T-cell (primary cell): ENCODE measurements at regions not wholly inside any gene's neighbourhood (a gene's known extent, or its start where the extent isn't known, plus 50 kb on each side); places are given as distances from the start of the nearest gene placed in this dataset.
"Not testable (repeated sequence)": the region's sequence is repeated elsewhere in the genome, so short reads cannot be mapped to it uniquely, and the experiment has no call there.

Experiments
- ATAC-seq, 4 experiments: fragments of 200-7000 bp in 3 of 4; fragments of 150-1000 bp in 1 of 4; cut with Tn5 transposase; replicated peaks in 1 of 4; 1 replicate in 3 of 4; 2 replicates in 1 of 4; pipeline ENCODE4 v1.10.0; 2021; ENCODE audit warnings: moderate library complexity in 3 of 4, mild to moderate bottlenecking in 2 of 4, moderate number of reproducible peaks in 1 of 4
- CTCF ChIA-PET, 2 donors: fragments of 300-600 bp; sonication (Branson Sonifier 250); formaldehyde crosslinking; loops; one replicate each; lab custom pipeline; 2022; ENCODE audit warnings: antibody characterized with exemption in 2 of 2; lab: Charles Lee
- POLR2A ChIA-PET, 2 donors: fragments of 300-600 bp; sonication (Branson Sonifier 250); formaldehyde crosslinking; loops; one replicate each; lab custom pipeline; 2022; ENCODE audit warnings: antibody characterized with exemption in 2 of 2; lab: Charles Lee
- DNase-seq, 35 experiments: peaks; one replicate each; pipeline versions ENCODE4 v3.0.0 to v3.0.0-alpha.2; 2013 to 2023
- H3K27ac ChIP-seq: one replicate; pipeline ENCODE4 v1.5.1; 2013; ENCODE audit warnings: low read length
- H3K27me3 ChIP-seq, 2 experiments: replicated peaks in 1 of 2; 1 replicate in 1 of 2; 2 replicates in 1 of 2; pipeline versions ENCODE4 v1.6.1 to v1.7.0; 2013; ENCODE audit warnings: low read length in 1 of 2, mixed read lengths in 1 of 2; ENCODE audit not compliant: control insufficient read depth in 2 of 2, insufficient read depth in 2 of 2; ENCODE audit errors: extremely low read depth in 1 of 2
- H3K36me3 ChIP-seq, 2 donors: 1 replicate in 1 of 2; 2 replicates in 1 of 2; pipeline versions ENCODE4 v1.6.1 to v1.7.0; 2013; ENCODE audit warnings: low read length in 1 of 2; ENCODE audit not compliant: control insufficient read depth in 2 of 2, insufficient read depth in 1 of 2; ENCODE audit errors: extremely low read depth in 1 of 2
- H3K4me1 ChIP-seq, 2 experiments: 1 replicate in 1 of 2; 2 replicates in 1 of 2; pipeline versions ENCODE4 v1.6.1 to v1.7.0; 2013; ENCODE audit warnings: low read length in 2 of 2, mixed read lengths in 1 of 2; ENCODE audit not compliant: insufficient read depth in 2 of 2, control insufficient read depth in 1 of 2; ENCODE audit errors: extremely low read depth in 1 of 2
- H3K4me3 ChIP-seq, 2 donors: 1 replicate in 1 of 2; 2 replicates in 1 of 2; pipeline versions ENCODE4 v1.5.1 to v1.7.0; 2013; ENCODE audit warnings: mild to moderate bottlenecking in 2 of 2, low read length in 1 of 2, moderate library complexity in 1 of 2; ENCODE audit not compliant: control insufficient read depth in 1 of 2; ENCODE audit errors: extremely low read depth in 1 of 2
- H3K9me3 ChIP-seq: 2 replicates; pipeline ENCODE4 v1.7.0; 2013
- H3K27ac Mint-ChIP-seq, 2 donors: one replicate each; pipeline ENCODE4 v1.8.0; 2020 to 2021; ENCODE audit warnings: mild to moderate bottlenecking in 2 of 2, mixed read lengths in 2 of 2
- H3K27me3 Mint-ChIP-seq, 2 donors: one replicate each; pipeline ENCODE4 v1.8.0; 2021 to 2022; ENCODE audit warnings: mixed read lengths in 2 of 2
- H3K36me3 Mint-ChIP-seq: one replicate; pipeline ENCODE4 v1.8.0; 2021; ENCODE audit warnings: mixed read lengths
- H3K4me1 Mint-ChIP-seq, 3 donors: one replicate each; pipeline ENCODE4 v1.8.0; 2020 to 2022; ENCODE audit warnings: mixed read lengths in 3 of 3, mild to moderate bottlenecking in 1 of 3
- H3K4me3 Mint-ChIP-seq, 3 donors: one replicate each; pipeline ENCODE4 v1.8.0; 2020 to 2022; ENCODE audit warnings: mild to moderate bottlenecking in 3 of 3, mixed read lengths in 3 of 3, moderate library complexity in 3 of 3
- H3K9me3 Mint-ChIP-seq, 3 donors: one replicate each; pipeline ENCODE4 v1.8.0; 2020 to 2022; ENCODE audit warnings: mixed read lengths in 3 of 3
- WGBS: methylation state at CpG from one replicate; pipeline ENCODE4 v1.1.5; 2013; ENCODE audit warnings: missing lambda C conversion rate; ENCODE audit not compliant: insufficient coverage; 5-methylcytosine and 5-hydroxymethylcytosine counted together

DNA sequence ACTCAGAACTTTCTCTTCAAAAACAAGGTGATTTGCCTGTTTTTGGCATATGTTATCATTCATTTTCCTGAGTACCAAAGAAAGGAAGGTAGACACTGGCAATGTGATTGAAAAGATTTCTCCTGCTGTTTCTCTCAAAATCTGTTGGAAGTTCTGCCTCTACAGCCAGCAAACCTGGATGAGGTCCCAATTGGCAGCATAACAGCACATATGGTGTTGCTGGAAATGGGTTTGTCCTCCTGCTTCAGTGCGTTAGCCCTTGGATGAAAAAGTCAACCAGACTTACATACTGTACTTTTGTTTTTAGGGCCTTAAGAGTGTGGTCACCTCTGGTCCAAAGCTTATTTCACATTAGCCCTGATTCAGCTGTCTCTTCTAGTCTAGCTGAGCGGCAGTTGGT, 237.6 kb upstream of the MME start:
- no peaks in the 10 kb centered on the region for H3K36me3 Mint-ChIP-seq
- Histone ChIP-seq H3K36me3 (no peaks in the 10 kb centered on the region), H3K4me1 (no peaks in the 10 kb centered on the region), H3K27me3 (no peaks in the 10 kb centered on the region), H3K4me3 (no peak overlapping the region), H3K9me3 (no peaks in the 10 kb centered on the region), H3K27ac (no peak overlapping the region)
- 89% methylated on average over 2 of the region's 2 CpGs for whole genome bisulfite sequencing
- no peak overlapping the region for H3K4me3 Mint-ChIP-seq
- no peaks in the 10 kb centered on the region for H3K27me3 Mint-ChIP-seq
- peaks cover 0 to 13% (median 0%) of the 10 kb centered on the region in 3 donors for H3K9me3 Mint-ChIP-seq
- ATAC-seq (no peak), DNase-seq (no peak)
- POLR2A ChIA-PET, result no interaction called here
- CTCF ChIA-PET, result no interaction called here
- no peak overlapping the region for H3K27ac Mint-ChIP-seq
- no peaks in the 10 kb centered on the region for H3K4me1 Mint-ChIP-seq

DNA sequence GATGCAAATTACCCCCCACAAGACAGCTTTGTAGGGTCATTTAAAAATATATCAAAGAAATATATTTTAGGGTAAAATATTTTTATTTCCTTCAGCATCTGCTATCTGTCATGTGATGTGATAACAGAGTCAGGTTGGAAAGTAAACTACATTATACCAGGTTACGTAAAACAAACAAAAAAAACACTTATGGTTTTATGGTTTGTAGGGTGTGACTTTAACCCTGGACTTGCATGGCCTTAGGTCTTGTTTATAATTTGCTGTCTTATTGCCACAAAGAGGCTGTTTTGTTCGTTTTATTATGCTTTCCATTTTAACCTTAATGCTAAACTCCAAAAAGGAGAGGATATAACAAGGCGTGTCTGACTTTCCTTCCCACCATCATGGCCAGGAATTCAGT, 244.5 kb upstream of the MME start:
- Histone ChIP-seq H3K9me3 (no peaks in the 10 kb centered on the region), H3K4me3 (no peak overlapping the region), H3K27ac (no peak overlapping the region), H3K36me3 (no peaks in the 10 kb centered on the region), H3K27me3 (no peaks in the 10 kb centered on the region), H3K4me1 (no peaks in the 10 kb centered on the region)
- H3K4me1 Mint-ChIP-seq, result no peaks in the 10 kb centered on the region
- H3K36me3 Mint-ChIP-seq, result no peaks in the 10 kb centered on the region
- WGBS, result no CpG with 5 or more reads among the region's 3 CpGs
- POLR2A ChIA-PET, result no interaction called here
- peaks cover 0 to 10% (median 0%) of the 10 kb centered on the region in 3 donors for H3K9me3 Mint-ChIP-seq
- DNase-seq, result no peak
- CTCF ChIA-PET, result no interaction called here
- no peak overlapping the region for H3K4me3 Mint-ChIP-seq
- no peak overlapping the region for H3K27ac Mint-ChIP-seq
- ATAC-seq, result no peak
- no peaks in the 10 kb centered on the region for H3K27me3 Mint-ChIP-seq

DNA sequence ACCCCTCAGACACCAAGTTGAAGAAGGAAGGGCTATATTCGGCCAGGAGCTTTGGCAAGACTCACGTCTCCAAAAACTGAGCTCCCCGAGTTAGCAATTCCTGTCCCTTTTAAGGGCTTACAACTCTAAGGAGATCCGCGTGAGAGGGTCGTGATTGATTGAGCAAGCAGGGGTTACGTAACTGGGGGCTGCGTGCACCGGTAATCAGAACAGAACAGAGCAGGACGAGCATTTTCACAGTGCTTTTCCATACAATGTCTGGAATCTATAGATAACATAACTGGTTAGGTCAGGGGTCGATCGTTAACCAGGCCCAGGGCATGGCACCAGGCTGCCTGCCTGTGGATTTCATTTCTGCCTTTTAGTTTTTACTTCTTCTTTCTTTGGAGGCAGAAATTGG, 245.3 kb upstream of the MME start:
- 77% methylated on average over 8 of the region's 12 CpGs for WGBS
- H3K4me1 Mint-ChIP-seq, H3K27me3 Mint-ChIP-seq, H3K36me3 Mint-ChIP-seq, H3K27ac ChIP-seq, H3K27ac Mint-ChIP-seq, H3K9me3 Mint-ChIP-seq, H3K27me3 ChIP-seq, H3K36me3 ChIP-seq, H3K9me3 ChIP-seq, CTCF ChIA-PET, ATAC-seq, H3K4me3 Mint-ChIP-seq, DNase-seq, H3K4me1 ChIP-seq, POLR2A ChIA-PET, H3K4me3 ChIP-seq: not testable (repeated sequence)

DNA sequence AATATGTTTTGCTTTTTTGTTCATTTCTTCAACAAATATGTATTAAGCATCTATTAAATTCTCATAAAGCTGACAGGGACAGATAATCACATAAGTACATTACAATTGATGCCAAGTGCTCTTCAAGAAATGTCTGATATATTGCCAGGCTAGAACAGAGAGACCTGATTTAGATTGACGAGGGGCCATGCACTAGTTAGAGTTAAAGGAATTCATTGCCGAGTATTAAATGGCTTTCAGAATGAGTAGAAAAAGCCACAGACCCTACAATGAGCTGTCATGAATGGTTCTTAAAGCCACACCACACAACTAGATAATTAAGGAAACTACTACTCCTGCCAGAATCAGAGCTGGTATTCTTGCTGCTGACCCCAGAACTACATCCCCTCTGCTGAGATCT, 250.2 kb upstream of the MME start:
- Mint-ChIP-seq H3K27me3 (no peaks in the 10 kb centered on the region), H3K27ac (no peak overlapping the region), H3K36me3 (no peaks in the 10 kb centered on the region), H3K4me1 (no peaks in the 10 kb centered on the region), H3K9me3 (peaks cover 0 to 4% (median 4%) of the 10 kb centered on the region in 3 donors), H3K4me3 (no peak overlapping the region)
- ChIA-PET CTCF (no interaction called here), POLR2A (interaction anchor here in 1 of 2 donors (0.6 kb wide), 1 partner anchor 261 kb away, joined by 3 read pairs; no protein-coding TSS in a partner anchor)
- WGBS, result no CpG with 5 or more reads among the region's 2 CpGs
- H3K4me1 ChIP-seq, result no peaks in the 10 kb centered on the region
- no peaks in the 10 kb centered on the region for H3K36me3 ChIP-seq
- H3K9me3 ChIP-seq, result no peaks in the 10 kb centered on the region
- no peak overlapping the region for H3K4me3 ChIP-seq
- H3K27ac ChIP-seq, result no peak overlapping the region
- H3K27me3 ChIP-seq, result no peaks in the 10 kb centered on the region
- ATAC-seq (no peak), DNase-seq (no peak)

DNA sequence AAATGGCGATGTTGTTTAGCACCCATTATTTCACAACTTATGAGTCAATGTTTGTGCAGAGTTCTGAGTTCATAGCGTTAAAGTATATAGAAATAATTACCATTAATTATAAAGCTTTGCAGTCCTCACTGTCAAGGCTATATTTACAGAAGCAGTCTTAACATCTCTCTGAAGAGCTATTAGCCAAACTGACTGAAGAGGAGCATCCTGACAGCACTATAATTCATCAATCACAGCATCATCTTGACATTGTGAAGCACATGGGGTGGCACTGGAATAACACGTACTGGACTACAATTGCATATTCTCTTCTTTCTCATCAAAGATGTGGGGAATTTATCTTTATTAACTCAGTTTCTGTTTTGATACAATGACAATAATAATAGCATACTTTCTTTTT, 260.6 kb upstream of the MME start:
- WGBS, result no CpG with 5 or more reads among the region's 3 CpGs
- H3K36me3 ChIP-seq, result no peaks in the 10 kb centered on the region
- no peak overlapping the region for H3K4me3 Mint-ChIP-seq
- no peaks in the 10 kb centered on the region for H3K27me3 Mint-ChIP-seq
- ATAC-seq (no peak), DNase-seq (no peak)
- POLR2A ChIA-PET, result no interaction called here
- H3K27ac ChIP-seq, result no peak overlapping the region
- CTCF ChIA-PET, result no interaction called here
- no peak overlapping the region for H3K4me3 ChIP-seq
- no peaks in the 10 kb centered on the region for H3K27me3 ChIP-seq
- no peak overlapping the region for H3K27ac Mint-ChIP-seq
- H3K36me3 Mint-ChIP-seq, result no peaks in the 10 kb centered on the region
- H3K4me1 Mint-ChIP-seq, result no peaks in the 10 kb centered on the region
- H3K9me3 Mint-ChIP-seq, result peaks cover 5 to 24% (median 11%) of the 10 kb centered on the region in 3 donors
- H3K4me1 ChIP-seq, result no peaks in the 10 kb centered on the region
- no peaks in the 10 kb centered on the region for H3K9me3 ChIP-seq

DNA sequence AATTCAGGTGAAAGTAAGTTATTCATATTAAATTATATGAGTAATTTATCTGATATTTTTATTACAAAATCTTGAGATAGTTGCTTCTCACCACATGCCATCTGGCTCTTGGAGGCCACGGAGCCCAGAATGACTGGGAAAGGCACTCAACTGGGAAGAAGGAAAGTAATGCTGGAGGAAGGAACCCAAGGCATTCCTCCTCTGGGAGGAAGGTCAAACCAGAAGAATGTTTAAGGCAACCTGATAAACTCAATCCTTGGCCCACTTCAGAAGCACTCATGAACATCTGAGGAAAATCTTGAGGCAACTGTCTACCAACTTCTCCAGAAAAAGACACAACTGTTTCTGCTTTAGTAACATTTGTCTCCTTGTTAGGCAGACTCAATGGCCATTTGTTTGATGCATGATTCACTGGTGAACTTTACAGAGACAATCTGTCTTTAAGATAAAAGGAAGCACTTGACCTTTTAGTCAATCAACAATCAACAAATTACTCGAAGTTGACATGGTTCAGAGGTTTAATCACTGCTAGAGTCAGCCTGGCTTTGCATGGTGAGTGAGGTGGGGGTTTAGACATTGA, 261.4 kb upstream of the MME start:
- Histone ChIP-seq H3K27me3 (no peaks in the 10 kb centered on the region), H3K9me3 (no peaks in the 10 kb centered on the region), H3K4me3 (no peak overlapping the region), H3K27ac (no peak overlapping the region), H3K4me1 (no peaks in the 10 kb centered on the region), H3K36me3 (no peaks in the 10 kb centered on the region)
- H3K9me3 Mint-ChIP-seq, result peaks cover 5 to 19% (median 11%) of the 10 kb centered on the region in 3 donors
- DNase-seq (no peak), ATAC-seq (no peak)
- ChIA-PET CTCF (no interaction called here), POLR2A (no interaction called here)
- H3K4me1 Mint-ChIP-seq, result no peaks in the 10 kb centered on the region
- WGBS, result no CpG with 5 or more reads among the region's 2 CpGs
- no peaks in the 10 kb centered on the region for H3K36me3 Mint-ChIP-seq
- no peak overlapping the region for H3K4me3 Mint-ChIP-seq
- H3K27ac Mint-ChIP-seq, result no peak overlapping the region
- no peaks in the 10 kb centered on the region for H3K27me3 Mint-ChIP-seq

DNA sequence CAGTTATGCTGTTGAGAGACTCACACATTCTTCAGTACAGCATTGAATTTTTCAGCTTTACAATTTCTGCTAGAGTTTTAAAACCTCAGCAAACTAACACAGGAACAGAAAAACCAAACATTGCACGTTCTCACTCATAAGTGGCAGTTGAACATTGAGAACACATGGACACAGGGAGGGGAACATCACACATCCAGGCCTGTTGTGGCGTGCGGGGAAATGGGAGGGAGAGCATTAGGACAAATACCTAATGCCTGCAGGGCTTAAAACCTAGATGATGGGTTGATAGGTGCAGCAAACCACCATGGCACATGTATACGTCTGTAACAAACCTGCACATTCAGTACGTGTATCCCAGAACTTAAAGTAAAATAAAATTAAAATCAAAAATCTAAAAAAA, 270.1 kb upstream of the MME start:
- CTCF ChIA-PET, POLR2A ChIA-PET, H3K27ac ChIP-seq, H3K4me3 Mint-ChIP-seq, H3K36me3 Mint-ChIP-seq, H3K4me1 ChIP-seq, H3K4me3 ChIP-seq, H3K27me3 ChIP-seq, H3K4me1 Mint-ChIP-seq, H3K36me3 ChIP-seq, H3K27ac Mint-ChIP-seq, DNase-seq, H3K9me3 ChIP-seq, ATAC-seq, H3K27me3 Mint-ChIP-seq: not testable (repeated sequence)
- peaks cover 4 to 29% (median 6%) of the 10 kb centered on the region in 3 donors for H3K9me3 Mint-ChIP-seq
- 100% methylated on average over 2 of the region's 5 CpGs for WGBS
